Vagina (tissue), 2 donors: ENCODE measurements at regions not wholly inside any gene's neighbourhood (a gene's known extent, or its start where the extent isn't known, plus 50 kb on each side); places are given as distances from the start of the nearest gene placed in this dataset.

Source experiments
- POLR2A ChIP-seq, 2 donors: fragments of 450-650 bp; IDR thresholded peaks; one replicate each; pipeline ENCODE4 v1.6.1; 2017; ENCODE audit warnings: antibody characterized with exemption in 2 of 2, mild to moderate bottlenecking in 2 of 2, moderate library complexity in 2 of 2
- TF ChIP-seq, protein P1 (sequence below), 3 experiments: fragments of 450-650 bp in 2 of 3; fragments of 200-600 bp in 1 of 3; sonication (generic) in 1 of 3; IDR thresholded peaks; one replicate each; pipeline ENCODE4 v1.5.1; 2017 to 2019; ENCODE audit warnings: antibody characterized with exemption in 3 of 3, mild to moderate bottlenecking in 2 of 3, moderate library complexity in 2 of 3

DNA sequence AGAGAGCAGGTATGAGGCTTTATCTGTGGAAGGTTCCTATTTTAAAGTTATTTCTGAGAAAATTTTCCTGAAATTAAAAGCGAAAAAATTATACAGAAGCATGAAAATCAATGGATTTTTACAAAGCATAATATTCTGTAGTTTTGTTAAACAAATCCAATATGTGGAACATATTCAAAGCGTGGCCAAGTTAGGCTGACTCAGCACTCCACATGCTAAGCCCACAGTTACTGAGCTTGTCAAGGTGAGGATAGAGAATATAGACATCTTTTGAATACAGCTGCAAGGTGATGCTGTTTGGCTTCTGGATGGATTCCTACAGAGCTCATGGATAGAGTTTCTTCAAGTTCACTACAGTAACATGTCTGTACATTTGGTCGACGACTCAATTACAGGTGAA, 302.5 kb downstream of the C3orf38 start:
- TF ChIP-seq, protein P1, sequence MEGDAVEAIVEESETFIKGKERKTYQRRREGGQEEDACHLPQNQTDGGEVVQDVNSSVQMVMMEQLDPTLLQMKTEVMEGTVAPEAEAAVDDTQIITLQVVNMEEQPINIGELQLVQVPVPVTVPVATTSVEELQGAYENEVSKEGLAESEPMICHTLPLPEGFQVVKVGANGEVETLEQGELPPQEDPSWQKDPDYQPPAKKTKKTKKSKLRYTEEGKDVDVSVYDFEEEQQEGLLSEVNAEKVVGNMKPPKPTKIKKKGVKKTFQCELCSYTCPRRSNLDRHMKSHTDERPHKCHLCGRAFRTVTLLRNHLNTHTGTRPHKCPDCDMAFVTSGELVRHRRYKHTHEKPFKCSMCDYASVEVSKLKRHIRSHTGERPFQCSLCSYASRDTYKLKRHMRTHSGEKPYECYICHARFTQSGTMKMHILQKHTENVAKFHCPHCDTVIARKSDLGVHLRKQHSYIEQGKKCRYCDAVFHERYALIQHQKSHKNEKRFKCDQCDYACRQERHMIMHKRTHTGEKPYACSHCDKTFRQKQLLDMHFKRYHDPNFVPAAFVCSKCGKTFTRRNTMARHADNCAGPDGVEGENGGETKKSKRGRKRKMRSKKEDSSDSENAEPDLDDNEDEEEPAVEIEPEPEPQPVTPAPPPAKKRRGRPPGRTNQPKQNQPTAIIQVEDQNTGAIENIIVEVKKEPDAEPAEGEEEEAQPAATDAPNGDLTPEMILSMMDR (IDR thresholded peaks at IDR 0.05): no peak
- no peak for TF ChIP-seq POLR2A (IDR thresholded peaks at IDR 0.05)
